ENCODE measurements at regions not wholly inside any gene's neighbourhood (a gene's known extent, or its start where the extent isn't known, plus 50 kb on each side); places are given as distances from the start of the nearest gene placed in this dataset.
A peak's percentile ranks its signal among the peaks of the same experiment; 100 is the strongest.

DNA sequence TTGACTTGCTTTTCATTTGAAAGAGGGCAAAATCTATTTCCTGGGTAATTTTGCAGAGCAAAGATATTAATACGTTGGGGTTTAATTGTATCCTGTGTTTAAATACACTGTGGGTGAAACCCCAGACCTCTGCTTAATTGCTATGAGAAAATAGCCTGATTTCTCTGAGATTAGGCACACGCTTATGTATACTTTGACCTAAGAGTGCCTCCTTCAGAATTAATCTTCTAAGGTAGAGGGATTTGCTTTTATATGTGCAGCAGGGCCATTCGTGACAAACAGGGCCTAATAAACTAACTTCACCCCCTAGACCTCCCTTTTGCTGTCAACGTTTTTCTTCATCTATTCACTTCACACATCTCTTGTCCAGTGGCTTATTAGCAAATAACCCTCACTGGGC, 216.9 kb upstream of the ADGRL2 start:
- Histone ChIP-seq H2AFZ (no peak overlapping the region), H3K9ac (no peak overlapping the region), H3K4me2 (ENCODE audit: unreplicated experiment) (no peak overlapping the region), H3K36me3 (ENCODE audit: low read depth) (no peaks in the 10 kb centered on the region), H3K79me2 (ENCODE audit: insufficient read depth) (no peaks in the 10 kb centered on the region), H3K27ac (no peak overlapping the region), H3K9me3 (ENCODE audit: low read depth) (no peaks in the 10 kb centered on the region), H3K27me3 (replicated peaks; ENCODE audit: insufficient read depth) (no peaks in the 10 kb centered on the region), H3K4me1 (ENCODE audit: insufficient read depth) (peaks cover 4% of the 10 kb centered on the region; the same call in 1 of the 2 replicates), H3K4me3 (no peak overlapping the region), H4K20me1 (ENCODE audit: insufficient read depth) (no peaks in the 10 kb centered on the region), H3K9me2 (ENCODE audit: insufficient read depth) (no peaks in the 10 kb centered on the region), H3F3A (ENCODE audit: insufficient read depth) (no peaks in the 10 kb centered on the region)
- DNase-seq = no peak
- in situ Hi-C loops (cut with MboI) = no loop called here
- TF ChIP-seq EZH2 (IDR thresholded peaks at IDR 0.05; ENCODE audit: insufficient read depth, poor library complexity, severe bottlenecking) (no peak), EZH2phosphoT487 (IDR thresholded peaks at IDR 0.05; ENCODE audit: insufficient read depth, low read depth) (no peak)
- 67 to 74% methylated on average over 4 of the region's 4 CpGs for WGBS, 2 experiments (ENCODE audit: low coverage in 1 of 2, low lambda C conversion rate in 2 of 2, missing lambda C conversion rate in 2 of 2)

DNA sequence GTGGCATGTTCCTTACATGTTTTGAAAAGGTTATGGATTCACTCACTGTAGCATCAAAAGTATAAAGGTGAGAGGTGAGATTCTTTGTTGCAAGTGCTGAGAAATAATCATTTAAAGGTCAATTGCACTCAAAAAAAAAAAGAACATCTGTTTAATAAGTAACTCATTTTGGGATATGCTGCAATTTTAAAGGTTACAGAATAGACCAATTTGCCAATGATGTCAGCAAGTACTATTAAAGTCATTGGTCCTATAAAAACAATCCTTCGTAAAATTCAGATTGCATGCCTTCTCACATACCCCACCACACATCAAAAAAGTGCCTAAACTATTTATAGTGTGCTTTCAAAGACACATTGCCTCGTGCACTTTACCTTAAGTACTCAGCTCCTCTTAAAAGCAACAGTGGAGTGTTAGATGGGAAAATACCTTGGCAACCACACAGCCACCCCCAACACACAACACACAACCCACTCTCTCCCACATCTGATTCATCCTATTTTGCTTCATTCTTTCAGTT, 218.2 kb upstream of the ADGRL2 start:
- no peak for TF ChIP-seq EZH2 (IDR thresholded peaks at IDR 0.05; ENCODE audit: insufficient read depth, poor library complexity, severe bottlenecking)
- no peak for TF ChIP-seq EZH2phosphoT487 (IDR thresholded peaks at IDR 0.05; ENCODE audit: insufficient read depth, low read depth)
- Histone ChIP-seq H3F3A (ENCODE audit: insufficient read depth) (no peaks in the 10 kb centered on the region), H4K20me1 (ENCODE audit: insufficient read depth) (no peaks in the 10 kb centered on the region), H3K4me3 (no peak overlapping the region), H2AFZ (no peak overlapping the region), H3K27me3 (replicated peaks; ENCODE audit: insufficient read depth) (no peaks in the 10 kb centered on the region), H3K79me2 (ENCODE audit: insufficient read depth) (no peaks in the 10 kb centered on the region), H3K9ac (no peak overlapping the region), H3K9me3 (ENCODE audit: low read depth) (no peaks in the 10 kb centered on the region), H3K9me2 (ENCODE audit: insufficient read depth) (no peaks in the 10 kb centered on the region), H3K36me3 (ENCODE audit: low read depth) (no peaks in the 10 kb centered on the region), H3K27ac (no peak overlapping the region), H3K4me2 (ENCODE audit: unreplicated experiment) (no peak overlapping the region), H3K4me1 (ENCODE audit: insufficient read depth) (peaks cover 4% of the 10 kb centered on the region; the same call in 1 of the 2 replicates)
- in situ Hi-C loops (cut with MboI) = no loop called here
- 63 to 67% methylated on average over 2 of the region's 2 CpGs for WGBS, 2 experiments (ENCODE audit: low coverage in 1 of 2, low lambda C conversion rate in 2 of 2, missing lambda C conversion rate in 2 of 2)
- peak; percentile 27 for DNase-seq

GRCh38 chr1:81578867-81579266, 221.9 kb upstream of the ADGRL2 start:
- no peaks in the 10 kb centered on the region for H3F3A ChIP-seq (ENCODE audit: insufficient read depth)
- H3K9me3 ChIP-seq (ENCODE audit: low read depth) = no peaks in the 10 kb centered on the region
- H3K4me2 ChIP-seq (ENCODE audit: unreplicated experiment) = no peak overlapping the region
- H3K36me3 ChIP-seq (ENCODE audit: low read depth) = no peaks in the 10 kb centered on the region
- no peaks in the 10 kb centered on the region for H3K27me3 ChIP-seq (replicated peaks; ENCODE audit: insufficient read depth)
- no peak overlapping the region for H3K27ac ChIP-seq
- peaks cover 4% of the 10 kb centered on the region; the same call in 1 of the 2 replicates for H3K4me1 ChIP-seq (ENCODE audit: insufficient read depth)
- no peaks in the 10 kb centered on the region for H3K79me2 ChIP-seq (ENCODE audit: insufficient read depth)
- no peak overlapping the region for H3K9ac ChIP-seq
- no peaks in the 10 kb centered on the region for H4K20me1 ChIP-seq (ENCODE audit: insufficient read depth)
- no peak overlapping the region for H3K4me3 ChIP-seq
- in situ Hi-C loops (cut with MboI) = no loop called here
- no peaks in the 10 kb centered on the region for H3K9me2 ChIP-seq (ENCODE audit: insufficient read depth)
- TF ChIP-seq EZH2 (IDR thresholded peaks at IDR 0.05; ENCODE audit: insufficient read depth, poor library complexity, severe bottlenecking) (no peak), EZH2phosphoT487 (IDR thresholded peaks at IDR 0.05; ENCODE audit: insufficient read depth, low read depth) (no peak)
- H2AFZ ChIP-seq = no peak overlapping the region
- no peak for DNase-seq

DNA sequence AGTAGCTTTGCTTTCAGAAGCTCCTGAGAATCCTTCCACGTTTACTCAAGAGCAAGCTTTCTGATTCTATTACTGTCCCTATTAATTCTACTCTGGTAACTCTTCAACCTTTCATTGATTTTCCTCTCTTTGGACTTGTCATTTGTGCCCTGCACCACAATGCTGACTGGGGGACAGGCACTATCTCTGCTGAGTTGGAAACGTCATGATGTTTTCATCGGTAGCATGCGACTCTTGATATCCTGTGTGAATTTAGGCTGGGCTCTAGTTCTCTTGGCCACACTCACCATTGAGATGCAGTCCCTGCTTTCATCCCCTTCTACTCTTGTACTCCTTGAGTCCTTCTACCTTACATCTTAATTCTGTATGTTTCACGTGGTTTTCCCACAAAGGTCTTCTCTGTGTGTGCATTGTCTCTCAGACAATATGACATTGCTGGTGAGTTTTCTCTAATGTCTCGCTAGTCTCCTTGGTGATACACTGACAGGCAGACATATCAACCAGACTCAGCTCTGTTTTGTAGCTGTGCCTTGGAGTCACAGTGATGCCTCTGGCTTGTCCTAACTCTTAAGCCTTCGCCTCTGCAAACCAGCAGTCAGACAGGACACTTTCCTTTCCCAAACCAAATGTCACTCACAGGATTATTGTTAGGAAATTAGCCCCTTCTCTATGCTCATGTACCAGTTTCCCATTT, 223.6 kb upstream of the ADGRL2 start:
- Histone ChIP-seq H3K79me2 (ENCODE audit: insufficient read depth) (no peaks in the 10 kb centered on the region), H2AFZ (no peak overlapping the region), H3K4me2 (ENCODE audit: unreplicated experiment) (no peak overlapping the region), H4K20me1 (ENCODE audit: insufficient read depth) (no peaks in the 10 kb centered on the region), H3K27ac (no peak overlapping the region), H3K4me1 (ENCODE audit: insufficient read depth) (peaks cover 6% of the 10 kb centered on the region), H3K9me2 (ENCODE audit: insufficient read depth) (no peaks in the 10 kb centered on the region), H3K27me3 (replicated peaks; ENCODE audit: insufficient read depth) (no peaks in the 10 kb centered on the region), H3K36me3 (ENCODE audit: low read depth) (no peaks in the 10 kb centered on the region), H3K9ac (no peak overlapping the region), H3F3A (ENCODE audit: insufficient read depth) (no peaks in the 10 kb centered on the region), H3K4me3 (no peak overlapping the region), H3K9me3 (ENCODE audit: low read depth) (no peaks in the 10 kb centered on the region)
- no peak for TF ChIP-seq EZH2phosphoT487 (IDR thresholded peaks at IDR 0.05; ENCODE audit: insufficient read depth, low read depth)
- no peak for TF ChIP-seq EZH2 (IDR thresholded peaks at IDR 0.05; ENCODE audit: insufficient read depth, poor library complexity, severe bottlenecking)
- DNase-seq = no peak
- in situ Hi-C loops (cut with MboI) = no loop called here
- 70 to 84% methylated on average over 7 of the region's 7 CpGs for WGBS, 2 experiments (ENCODE audit: low coverage in 1 of 2, low lambda C conversion rate in 2 of 2, missing lambda C conversion rate in 2 of 2)

All from GM23248 (cell line).